ENCODE measurements at regions not wholly inside any gene's neighbourhood (a gene's known extent, or its start where the extent isn't known, plus 50 kb on each side); places are given as distances from the start of the nearest gene placed in this dataset.

- no peak for TF ChIP-seq CTCF (IDR thresholded peaks at IDR 0.05)
- no peak for TF ChIP-seq POLR2AphosphoS5 (IDR thresholded peaks at IDR 0.05)
Measured at GRCh38 chr3:182405759-182406158, 387.5 kb upstream of the ATP11B start.

All from prostate gland (tissue), 2 donors.